NT2/D1 (cell line): ENCODE measurements at regions not wholly inside any gene's neighbourhood (a gene's known extent, or its start where the extent isn't known, plus 50 kb on each side); places are given as distances from the start of the nearest gene placed in this dataset.
"Not testable (repeated sequence)": the region's sequence is repeated elsewhere in the genome, so short reads cannot be mapped to it uniquely, and the experiment has no call there.

ENCODE experiments used
- SUZ12 ChIP-seq: IDR thresholded peaks from 2 replicates; pipeline ENCODE4 v1.6.1; 2011; ENCODE audit not compliant: insufficient read length, insufficient read depth; ENCODE audit errors: extremely low read depth
- YY1 ChIP-seq: IDR thresholded peaks from 2 replicates; pipeline ENCODE4 v1.6.1; 2011; ENCODE audit not compliant: insufficient read length, insufficient read depth
- ZNF274 ChIP-seq: IDR thresholded peaks from 2 replicates; pipeline ENCODE4 v1.6.1; 2011; ENCODE audit warnings: mild to moderate bottlenecking, low read depth, low read length

- TF ChIP-seq YY1, ZNF274, SUZ12: not testable (repeated sequence)
Observed at GRCh38 chr1:148324465-148324864, 158.6 kb downstream of the PPIAL4G start.
